Endothelial cell of umbilical vein (primary cell): ENCODE measurements at regions not wholly inside any gene's neighbourhood (a gene's known extent, or its start where the extent isn't known, plus 50 kb on each side); places are given as distances from the start of the nearest gene placed in this dataset.

Source experiments
- BruUV-seq: library from RNA; stranded (reverse); fragments of 400-500 nt; replicated peaks from 2 replicates; lab custom pipeline; 2021; lab: Mats Ljungman, UMichigan
- CTCF ChIA-PET: fragments of 300-600, 350-600 bp; sonication (Branson Sonifier 250); formaldehyde crosslinking; loops from one replicate; lab custom pipeline; 2021; ENCODE audit warnings: antibody characterized with exemption, inconsistent platforms; lab: Charles Lee
- POLR2A ChIA-PET: fragments of 300-600, 350-600 bp; sonication (Branson Sonifier 250); formaldehyde crosslinking; loops from one replicate; lab custom pipeline; 2021; ENCODE audit warnings: antibody characterized with exemption, inconsistent platforms; lab: Charles Lee
- DNase-seq: peaks from one replicate; pipeline ENCODE4 v3.0.0-alpha.2; 2011; ENCODE audit warnings: low read depth, low spot score
- FAIRE-seq: peaks from 2 replicates; lab custom pipeline; 2011; peaks lifted over from hg19 to GRCh38; lab: Jason Lieb, UNC
- H2AFZ ChIP-seq: 2 replicates; pipeline ENCODE4 v1.6.0; 2012; ENCODE audit warnings: low read depth, low read length, control low read depth, inconsistent platforms
- H3K27ac ChIP-seq: 2 replicates; pipeline ENCODE4 v1.5.1; 2011; ENCODE audit warnings: low read depth, mild to moderate bottlenecking, control low read depth, low read length, moderate library complexity; ENCODE audit not compliant: insufficient read depth
- H3K27me3 ChIP-seq, 2 experiments: 2 replicates each; pipeline versions ENCODE4 v1.6.0 to v1.6.1; 2011; ENCODE audit warnings: low read length in 2 of 2, mixed read lengths in 1 of 2; ENCODE audit not compliant: control insufficient read depth in 2 of 2, insufficient read depth in 2 of 2
- H3K36me3 ChIP-seq, 2 experiments: 2 replicates in 1 of 2; 3 replicates in 1 of 2; pipeline ENCODE4 v1.5.1; 2011; ENCODE audit warnings: low read length in 2 of 2, mild to moderate bottlenecking in 1 of 2, moderate library complexity in 1 of 2; ENCODE audit not compliant: control insufficient read depth in 2 of 2, insufficient read depth in 2 of 2; ENCODE audit errors: extremely low read depth in 1 of 2
- H3K4me1 ChIP-seq: 3 replicates; pipeline ENCODE4 v1.5.1; 2011; ENCODE audit warnings: mild to moderate bottlenecking, low read length; ENCODE audit not compliant: control insufficient read depth, insufficient read depth; ENCODE audit errors: extremely low read depth
- H3K4me2 ChIP-seq: 2 replicates; pipeline ENCODE4 v1.6.1; 2011; ENCODE audit warnings: low read length, control low read depth, mixed read lengths; ENCODE audit not compliant: insufficient read depth
- H3K4me3 ChIP-seq, 3 experiments: fragments of 200-600 bp in 1 of 3; sonication (generic), shearing (Covaris generic) in 1 of 3; replicated peaks in 1 of 3; 2 replicates each; pipeline ENCODE4 v1.5.1; 2011 to 2016; ENCODE audit warnings: control low read depth in 3 of 3, low read length in 3 of 3, mild to moderate bottlenecking in 2 of 3, inconsistent platforms in 1 of 3, low read depth in 1 of 3, moderate library complexity in 1 of 3; ENCODE audit not compliant: insufficient read depth in 1 of 3
- H3K79me2 ChIP-seq: 2 replicates; pipeline ENCODE4 v1.6.0; 2012; ENCODE audit warnings: low read length, inconsistent platforms; ENCODE audit not compliant: control insufficient read depth, insufficient read depth
- H3K9ac ChIP-seq: replicated peaks from 2 replicates; pipeline ENCODE3; 2011; ENCODE audit warnings: low read length, control low read depth; ENCODE audit not compliant: insufficient read depth; ENCODE audit errors: extremely low read depth
- H3K9me1 ChIP-seq: replicated peaks from 3 replicates; pipeline ENCODE4 v1.6.0; 2011; ENCODE audit warnings: mild to moderate bottlenecking, low read length; ENCODE audit not compliant: control insufficient read depth, insufficient read depth; ENCODE audit errors: extremely low read depth
- H3K9me3 ChIP-seq: replicated peaks from 2 replicates; pipeline ENCODE4 v1.5.1; 2012; ENCODE audit warnings: low read length, inconsistent platforms; ENCODE audit not compliant: control insufficient read depth, insufficient read depth
- H4K20me1 ChIP-seq: replicated peaks from 2 replicates; pipeline ENCODE3; 2011; ENCODE audit warnings: mild to moderate bottlenecking, low read length; ENCODE audit not compliant: control insufficient read depth, insufficient read depth; ENCODE audit errors: extremely low read depth
- CTCF ChIP-seq, 2 donors: IDR thresholded peaks; 1 replicate in 1 of 2; 2 replicates in 1 of 2; pipeline ENCODE4 v1.5.1; 2011; ENCODE audit warnings: low read length in 2 of 2, mild to moderate bottlenecking in 2 of 2, moderate library complexity in 2 of 2, control low read depth in 1 of 2, inconsistent platforms in 1 of 2, low read depth in 1 of 2; ENCODE audit not compliant: insufficient read depth in 1 of 2; ENCODE audit errors: extremely low read depth in 1 of 2
- EZH2 ChIP-seq: IDR thresholded peaks from 2 replicates; pipeline ENCODE4 v1.6.1; 2012; ENCODE audit warnings: borderline replicate concordance, low read depth, mild to moderate bottlenecking, moderate library complexity, low read length, inconsistent platforms; ENCODE audit not compliant: severe bottlenecking
- FOS ChIP-seq: IDR thresholded peaks from 2 replicates; pipeline ENCODE4 v1.6.1; 2011; ENCODE audit warnings: mild to moderate bottlenecking, low read length, moderate library complexity, borderline replicate concordance; ENCODE audit not compliant: insufficient read depth
- GATA2 ChIP-seq: IDR thresholded peaks from 2 replicates; pipeline ENCODE4 v1.7.0; 2011; ENCODE audit warnings: low read depth, mild to moderate bottlenecking, moderate library complexity, mixed read lengths, low read length; ENCODE audit not compliant: insufficient read length, insufficient read depth
- JUN ChIP-seq: IDR thresholded peaks from 2 replicates; pipeline ENCODE4 v1.6.1; 2011; ENCODE audit warnings: borderline replicate concordance, low read depth; ENCODE audit not compliant: insufficient read length, insufficient read depth
- MAX ChIP-seq: IDR thresholded peaks from 2 replicates; pipeline ENCODE4 v1.6.1; 2011; ENCODE audit not compliant: insufficient read depth, insufficient read length
- MYC ChIP-seq: IDR thresholded peaks from one replicate; pipeline ENCODE4 v1.6.1; 2011; ENCODE audit warnings: mild to moderate bottlenecking, low read depth, low read length
- POLR2A ChIP-seq: IDR thresholded peaks from 2 replicates; pipeline ENCODE4 v1.6.1; 2012; ENCODE audit warnings: low read depth, mild to moderate bottlenecking, control low read depth, low read length
- POLR2AphosphoS5 ChIP-seq: IDR thresholded peaks from 2 replicates; pipeline ENCODE4 v1.6.1; 2012; ENCODE audit warnings: low read depth, mild to moderate bottlenecking, control low read depth, low read length, moderate library complexity; ENCODE audit not compliant: insufficient read depth
- dilution Hi-C: fragments of 300-500 bp; cut with MboI; formaldehyde crosslinking; loops from one replicate; pipeline ENCODE4 v1.15.0; 2019; ENCODE audit warnings: low sequenced_read_pairs; ENCODE audit not compliant: extremely low pct_ligation_motif_present
- intact Hi-C: fragments of 100-400 bp; cut with micrococcal nuclease; formaldehyde crosslinking; loops from one replicate; pipeline ENCODE4 v1.10.0; 2022

DNA sequence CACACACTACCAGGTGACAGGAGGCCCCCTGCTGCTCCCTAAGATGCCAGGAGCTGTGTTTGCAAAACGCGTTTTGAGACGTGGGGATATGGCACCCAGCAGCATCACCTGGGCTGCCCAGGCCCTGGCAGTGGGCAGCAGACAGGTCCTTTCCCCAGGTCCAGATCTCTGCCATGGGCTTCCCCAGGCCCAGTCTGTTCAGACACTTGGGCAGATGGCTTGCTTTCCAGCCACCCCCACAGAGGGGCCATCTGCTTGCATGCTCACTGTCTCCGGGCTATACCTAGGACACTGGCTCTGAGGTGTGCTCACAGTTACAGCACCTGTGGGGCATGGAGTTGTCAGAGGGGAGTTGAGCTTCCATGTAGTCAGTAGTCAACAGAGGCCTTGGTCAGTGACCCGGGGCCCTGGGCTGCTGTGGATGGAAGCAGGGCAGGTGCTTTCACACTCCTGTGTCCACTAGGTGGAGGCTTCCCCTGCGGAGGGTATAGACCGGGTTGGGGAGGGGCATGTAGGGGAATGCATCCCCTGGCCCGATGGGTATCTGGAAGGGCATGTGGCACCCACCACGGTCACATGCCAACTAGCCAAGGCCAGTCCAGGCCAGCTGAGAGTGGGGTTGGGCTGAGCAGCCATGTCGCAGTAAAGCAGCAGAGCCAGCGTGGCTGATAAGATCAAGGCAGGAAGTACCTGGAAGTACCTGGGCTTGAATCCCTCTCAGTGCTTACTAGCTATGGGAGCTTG, 185.4 kb upstream of the SLC24A3 start:
- Histone ChIP-seq H4K20me1 (no peaks in the 10 kb centered on the region), H3K9me3 (peaks cover 5% of the 10 kb centered on the region), H3K36me3 (no peaks in the 10 kb centered on the region), H3K4me3 (no peak overlapping the region), H2AFZ (no peak overlapping the region), H3K27me3 (no peaks in the 10 kb centered on the region), H3K79me2 (no peaks in the 10 kb centered on the region), H3K27ac (no peak overlapping the region), H3K4me2 (no peak overlapping the region), H3K4me1 (no peaks in the 10 kb centered on the region), H3K9me1 (no peaks in the 10 kb centered on the region), H3K9ac (no peak overlapping the region)
- TF ChIP-seq GATA2, result no peak
- TF ChIP-seq EZH2, result no peak
- TF ChIP-seq POLR2A, result no peak
- TF ChIP-seq FOS, result no peak
- TF ChIP-seq MYC, result no peak
- TF ChIP-seq CTCF (IDR thresholded peaks at IDR 0.05; ENCODE audit: extremely low read depth in 1 of 2, insufficient read depth in 1 of 2, low read depth in 1 of 2, low read length in 2 of 2), result no peak
- TF ChIP-seq MAX, result no peak
- no peak for TF ChIP-seq POLR2AphosphoS5
- TF ChIP-seq JUN, result no peak
- CTCF ChIA-PET, result no interaction called here
- POLR2A ChIA-PET, result no interaction called here
- no peak for DNase-seq
- BruUV-seq, result no TSS peak
- FAIRE-seq, result no peak
- dilution Hi-C loops, result no loop called here
- intact Hi-C loops, result no loop called here
